Eye (tissue), 1 donor: ENCODE measurements at regions not wholly inside any gene's neighbourhood (a gene's known extent, or its start where the extent isn't known, plus 50 kb on each side); places are given as distances from the start of the nearest gene placed in this dataset.
"Not testable (repeated sequence)": the region's sequence is repeated elsewhere in the genome, so short reads cannot be mapped to it uniquely, and the experiment has no call there.

ENCODE experiments used
- DNase-seq: peaks from one replicate; pipeline ENCODE4 v3.0.0-alpha.2; 2015

DNA sequence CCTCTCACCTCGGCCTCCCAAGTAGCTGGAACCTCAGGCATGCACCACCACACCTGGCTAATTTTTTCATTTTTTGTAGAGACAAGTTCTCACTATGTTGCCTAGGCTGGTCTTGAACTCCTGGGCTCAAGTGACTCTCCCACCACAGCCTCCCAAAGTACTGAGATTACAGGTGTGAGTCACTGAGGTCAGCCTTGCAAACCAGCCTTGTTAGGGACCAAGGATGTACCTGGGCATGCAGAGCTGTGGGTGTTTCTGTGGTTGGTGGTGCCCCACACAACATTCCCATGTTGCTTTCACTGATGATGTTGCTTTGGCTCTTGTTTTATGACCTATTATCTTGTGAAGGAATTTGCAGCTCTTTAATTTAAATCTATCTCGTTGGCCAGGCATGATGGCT, 54.8 kb downstream of the OTUD1 start:
- no peak for DNase-seq

DNA sequence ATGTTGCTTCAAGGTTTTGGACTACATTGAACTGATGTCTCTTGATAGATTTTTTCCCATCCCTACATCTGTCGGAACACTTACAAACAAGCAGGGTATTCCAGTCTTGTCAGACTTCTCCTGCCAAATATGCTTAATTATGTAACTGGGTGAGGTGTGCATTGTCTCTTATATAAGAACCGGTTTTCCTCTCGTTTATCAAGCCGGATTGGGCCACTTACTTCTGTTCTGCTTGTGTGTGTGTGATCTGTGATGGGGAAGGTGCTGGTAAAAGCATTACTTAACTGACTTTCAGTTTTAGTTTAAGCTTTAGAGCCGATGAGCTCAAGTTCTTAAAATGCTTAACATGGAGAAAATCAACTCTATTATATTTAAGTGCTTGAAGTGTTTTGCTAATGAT, 57.9 kb downstream of the OTUD1 start:
- no peak for DNase-seq

DNA sequence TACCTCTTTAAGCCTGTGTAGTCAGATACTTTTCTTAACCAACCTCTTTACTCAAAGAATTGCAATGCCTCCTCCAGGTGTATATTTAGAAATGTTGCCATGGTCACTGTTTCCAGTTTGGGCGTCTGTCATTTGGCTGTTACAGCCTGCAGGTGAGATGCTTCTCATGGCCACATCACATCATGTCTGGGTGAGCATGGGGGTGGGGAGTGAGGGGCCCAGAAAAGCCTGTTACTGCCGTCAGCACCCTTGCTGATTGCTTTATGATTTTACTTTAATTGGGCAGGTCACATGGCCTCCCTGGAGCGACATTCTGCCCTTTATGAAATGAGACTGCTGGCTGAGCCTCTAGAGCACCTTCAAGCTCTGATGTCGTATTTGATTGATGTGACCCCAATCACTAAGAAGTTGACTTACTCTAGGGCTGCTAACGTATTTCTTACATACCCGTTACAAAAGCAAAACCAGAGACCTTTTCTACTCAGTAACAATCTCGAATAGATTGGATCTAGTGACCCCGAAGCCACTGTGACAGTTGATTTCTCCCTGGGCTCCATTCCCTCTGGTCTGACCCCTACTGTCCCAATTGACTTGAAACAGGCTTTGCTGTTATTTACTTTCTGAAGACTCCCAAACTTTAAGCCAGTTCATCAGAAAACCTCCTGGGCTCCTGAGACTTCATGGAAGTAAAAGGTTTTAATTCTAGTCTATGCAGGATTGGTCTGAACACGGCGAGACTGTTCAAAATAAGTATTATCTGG, 60.7 kb downstream of the OTUD1 start:
- peak; percentile 6 for DNase-seq

- DNase-seq, result no peak
Measured at GRCh38 chr10:23505797-23506465, 67.1 kb downstream of the OTUD1 start.

- no peak for DNase-seq
Measured at GRCh38 chr10:23512355-23513058, 73.6 kb downstream of the OTUD1 start.

DNA sequence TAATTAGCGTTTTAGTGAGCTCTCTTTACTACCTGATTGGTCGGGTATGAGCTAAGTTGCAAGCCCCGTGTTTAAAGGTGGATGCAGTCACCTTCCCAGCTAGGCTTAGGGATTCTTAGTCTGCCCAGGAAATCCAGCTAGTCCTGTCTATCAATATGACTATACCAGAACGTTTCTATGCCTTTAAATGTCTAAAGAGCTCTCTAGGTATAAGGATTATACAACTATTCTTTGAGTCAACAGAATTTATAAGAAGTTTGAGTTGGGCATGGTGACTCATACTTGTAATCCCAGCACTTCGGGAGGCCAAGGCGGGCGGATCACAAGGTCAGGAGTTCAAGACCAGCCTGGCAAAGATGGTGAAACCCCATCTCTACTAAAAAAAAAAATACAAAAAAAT, 74.7 kb downstream of the OTUD1 start:
- DNase-seq, result not testable (repeated sequence)

DNA sequence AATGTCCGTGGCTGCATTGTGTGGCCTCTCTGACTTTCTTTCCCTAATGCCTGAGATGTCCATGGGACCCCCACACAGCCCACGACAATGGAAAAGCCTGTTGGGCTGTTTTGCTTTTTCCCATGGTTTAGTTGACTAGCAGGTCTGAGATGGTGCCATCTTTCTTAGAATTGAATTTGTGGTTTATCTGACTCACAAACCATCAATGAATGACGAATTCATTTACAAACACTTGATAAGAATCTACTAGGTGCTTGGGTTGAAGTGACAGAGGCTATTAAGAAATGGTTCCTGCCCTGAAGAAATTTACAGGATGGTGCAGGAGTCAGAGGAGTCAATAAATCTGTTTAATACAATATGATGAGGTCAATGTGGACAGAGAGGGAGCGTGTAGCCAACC, 75.4 kb downstream of the OTUD1 start:
- no peak for DNase-seq

GRCh38 chr10:23516530-23516929, 77.7 kb downstream of the OTUD1 start:
- peak; percentile 75 for DNase-seq

GRCh38 chr10:23517155-23517554, 78.3 kb downstream of the OTUD1 start:
- no peak for DNase-seq

DNA sequence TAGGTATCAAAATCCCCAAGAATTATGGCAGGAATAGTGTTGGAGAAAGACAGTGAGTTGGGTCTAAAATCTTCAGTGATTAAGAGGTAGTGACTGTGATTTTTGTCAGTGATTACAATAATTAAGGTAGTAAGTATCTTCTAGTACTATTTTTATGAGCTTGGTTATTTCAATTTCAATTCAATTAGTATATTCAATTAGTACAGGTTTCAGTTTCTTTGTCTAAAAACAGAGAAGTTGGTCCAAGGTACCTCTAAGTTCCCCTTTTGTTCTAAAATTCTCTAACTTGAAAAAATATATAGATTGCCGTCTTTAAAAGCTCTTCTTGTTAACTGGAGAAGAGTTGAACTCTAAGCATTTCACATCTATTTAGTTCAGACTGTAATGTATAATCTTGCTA, 82.9 kb downstream of the OTUD1 start:
- no peak for DNase-seq

DNA sequence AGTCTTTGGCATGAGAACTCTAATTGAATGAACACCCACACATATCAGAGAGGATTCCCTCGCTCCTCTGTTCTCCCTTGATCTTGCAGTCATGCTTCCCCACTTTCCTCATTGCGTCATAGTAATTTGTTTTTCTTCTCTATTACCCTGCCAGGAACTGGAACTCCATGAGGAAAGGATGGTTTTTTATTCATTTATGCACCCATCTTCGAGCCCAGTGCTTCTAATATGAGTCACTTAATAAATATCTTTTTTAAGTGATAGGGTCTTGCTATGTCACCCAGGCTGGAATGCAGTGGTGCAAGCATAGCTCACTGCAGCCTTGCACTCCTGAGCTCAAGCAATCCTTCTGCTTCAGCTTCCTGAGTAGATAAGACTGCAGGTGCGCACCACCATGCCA, 83.5 kb downstream of the OTUD1 start:
- DNase-seq, result no peak

DNA sequence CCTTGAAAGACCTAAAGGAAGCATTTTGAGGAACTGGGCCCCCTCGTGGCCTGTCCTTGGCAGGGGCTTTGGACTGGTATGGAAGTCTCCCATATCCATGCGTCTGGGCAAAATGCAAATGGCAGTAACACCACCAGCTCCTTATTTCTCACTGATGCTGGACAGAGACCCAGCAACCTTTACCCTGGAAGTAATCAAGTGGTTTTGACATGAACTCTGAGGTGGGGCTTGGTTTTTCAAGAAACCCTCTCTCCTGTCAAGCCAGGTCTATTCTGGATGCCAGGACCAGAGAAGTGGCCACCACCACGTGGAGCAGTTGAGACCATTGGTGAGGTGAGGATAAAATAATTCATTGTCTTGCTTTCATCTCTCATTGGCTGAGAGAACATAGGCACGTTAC, 84.4 kb downstream of the OTUD1 start:
- DNase-seq, result no peak

GRCh38 chr10:23525406-23525805, 86.5 kb downstream of the OTUD1 start:
- DNase-seq, result no peak

- DNase-seq, result no peak
Measured at GRCh38 chr10:23528419-23528818, 89.5 kb downstream of the OTUD1 start.

DNA sequence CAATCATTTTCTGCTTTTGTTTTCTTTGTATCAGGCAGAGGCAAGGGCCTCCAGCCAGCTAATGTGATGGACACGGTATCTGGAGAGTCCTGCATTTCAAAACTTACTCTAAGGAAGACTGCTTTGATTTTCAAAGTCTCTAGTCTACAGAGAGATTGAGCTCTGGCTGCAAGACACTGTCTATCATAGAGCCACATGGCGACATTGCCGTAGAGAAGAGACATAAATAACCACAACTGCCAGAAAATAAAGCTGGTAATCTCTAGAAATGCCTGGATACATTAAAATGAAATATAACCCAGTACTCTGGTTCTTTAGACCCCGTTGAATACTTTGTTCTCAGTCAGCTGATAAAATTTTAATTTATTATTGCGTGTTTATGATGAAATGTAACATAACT, 90.8 kb downstream of the OTUD1 start:
- no peak for DNase-seq

- DNase-seq, result no peak
Measured at GRCh38 chr10:23530079-23530478, 91.2 kb downstream of the OTUD1 start.

DNA sequence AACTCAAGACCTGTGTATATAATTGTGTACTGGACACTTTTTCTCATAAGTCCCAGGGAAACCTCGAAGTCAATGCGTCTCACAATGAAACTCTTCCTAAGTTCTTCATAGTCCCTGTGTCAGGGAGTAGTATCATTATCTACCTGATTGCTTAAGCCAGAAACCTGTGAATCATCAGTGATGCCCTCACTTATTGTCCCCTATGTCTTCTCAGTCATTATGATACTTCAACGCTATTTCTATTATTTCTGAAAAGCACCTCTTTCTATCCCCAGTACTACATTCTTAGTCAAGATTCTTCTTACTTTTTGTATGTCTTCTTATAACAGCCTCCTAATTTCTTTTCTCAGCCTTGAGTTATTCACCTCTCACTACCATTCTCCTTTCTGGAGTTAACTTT, 94.3 kb downstream of the OTUD1 start:
- no peak for DNase-seq

GRCh38 chr10:23534326-23534725, 95.5 kb downstream of the OTUD1 start:
- no peak for DNase-seq

DNA sequence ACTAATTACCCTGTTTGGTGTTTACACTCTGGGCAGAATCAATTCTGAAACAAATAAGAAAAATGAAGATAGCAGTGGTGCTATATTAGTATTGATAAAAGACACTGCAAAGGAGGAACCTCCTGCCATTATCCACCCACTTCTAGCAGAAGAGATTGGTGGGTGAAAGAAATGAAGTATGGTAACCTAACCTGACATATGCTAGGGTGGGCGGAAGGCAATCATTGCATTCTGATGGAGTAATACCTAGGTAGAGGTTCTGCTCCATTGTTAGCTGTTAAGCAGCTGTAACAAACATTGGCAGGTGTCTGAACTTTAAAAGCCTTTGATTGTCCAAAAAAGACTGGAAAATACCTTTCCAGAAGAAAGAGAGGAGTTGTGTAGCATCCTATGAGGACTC, 95.9 kb downstream of the OTUD1 start:
- no peak for DNase-seq

DNA sequence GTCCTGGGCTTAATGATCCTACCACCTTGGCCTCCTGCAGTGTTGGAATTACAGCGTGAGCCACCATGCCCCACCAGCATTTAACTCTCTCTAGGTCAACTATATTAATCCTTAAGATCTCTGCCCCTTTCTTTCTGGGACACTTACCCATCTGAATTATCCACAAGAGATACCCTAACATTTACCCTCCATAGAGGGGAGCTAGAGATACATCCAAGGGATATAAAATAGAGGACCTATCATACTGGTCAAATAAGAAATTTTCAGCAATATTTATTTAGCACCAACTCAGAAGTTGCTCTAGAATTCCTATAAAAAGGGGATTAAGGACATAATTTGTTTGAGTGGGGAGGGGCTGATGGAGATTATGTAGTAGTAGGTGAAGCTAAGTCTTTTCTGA, 96.5 kb downstream of the OTUD1 start:
- no peak for DNase-seq

GRCh38 chr10:23538968-23539367, 100.1 kb downstream of the OTUD1 start:
- no peak for DNase-seq

DNA sequence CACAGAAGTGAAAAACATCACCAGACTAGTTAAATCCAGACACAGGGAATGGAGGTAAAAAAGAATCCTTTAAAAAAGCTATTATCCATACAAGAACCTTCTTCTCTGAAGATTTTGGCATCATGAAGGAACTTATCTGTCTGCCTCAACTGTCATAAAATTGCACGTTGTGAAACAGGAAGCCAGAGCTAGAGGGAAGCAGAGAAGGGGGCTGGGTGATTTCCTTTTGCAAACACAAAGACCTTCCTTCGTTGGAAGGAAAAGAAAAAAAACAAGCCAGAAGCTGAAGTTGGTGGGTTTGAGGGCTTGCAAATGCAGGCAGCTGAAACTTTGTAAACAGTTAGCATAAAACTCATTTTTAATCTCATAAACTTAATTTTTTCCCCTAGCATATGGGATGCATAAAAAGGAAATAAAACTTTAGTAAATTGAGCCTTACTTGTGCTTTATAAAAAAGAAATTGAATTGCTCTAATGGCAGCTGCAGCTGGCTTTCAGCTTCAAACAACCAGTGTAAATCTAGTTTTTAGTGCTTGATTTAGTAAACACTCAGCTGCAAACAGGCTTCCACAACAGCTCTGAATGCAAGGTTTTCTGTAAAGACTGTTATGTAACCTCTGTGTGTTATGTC, 101.6 kb downstream of the OTUD1 start:
- no peak for DNase-seq

DNA sequence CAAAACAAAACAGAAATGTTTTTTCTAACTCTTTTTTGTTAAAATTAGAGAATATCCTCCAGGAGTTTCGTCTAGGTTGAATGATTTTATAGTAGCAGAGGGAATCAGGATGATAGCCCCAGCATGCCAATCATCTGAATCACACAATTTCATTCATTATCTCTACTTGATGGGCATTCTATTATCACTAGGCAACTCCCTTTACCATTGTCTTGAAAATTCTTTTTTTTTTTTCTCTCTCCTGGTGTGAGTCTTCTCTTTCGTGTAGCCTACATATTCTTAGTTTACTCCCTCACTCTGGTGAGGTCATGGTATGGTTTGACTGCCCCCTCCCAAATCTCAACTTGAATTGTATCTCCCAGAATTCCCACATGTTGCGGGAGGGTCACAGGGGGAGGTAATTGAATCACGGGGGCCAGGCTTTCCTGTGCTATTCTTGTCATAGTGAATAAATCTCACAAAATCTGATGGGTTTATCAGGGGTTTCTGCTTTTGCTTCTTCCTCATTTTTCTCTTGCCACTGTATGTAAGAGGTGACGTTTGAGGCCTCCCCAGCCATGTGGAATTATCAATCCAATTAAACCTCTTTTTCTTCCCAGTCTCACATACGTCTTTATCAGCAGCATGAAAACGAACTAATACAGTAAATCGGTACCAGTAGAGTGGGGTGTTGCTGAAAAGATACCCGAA, 105.0 kb downstream of the OTUD1 start:
- no peak for DNase-seq
